GM21619 (cell line): ENCODE measurements at regions not wholly inside any gene's neighbourhood (a gene's known extent, or its start where the extent isn't known, plus 50 kb on each side); places are given as distances from the start of the nearest gene placed in this dataset.

Experiments used
- ATAC-seq: cut with Tn5 transposase; IDR thresholded peaks from one replicate; pipeline ENCODE4 v1.9.1; 2021; ENCODE audit not compliant: unreplicated experiment

DNA sequence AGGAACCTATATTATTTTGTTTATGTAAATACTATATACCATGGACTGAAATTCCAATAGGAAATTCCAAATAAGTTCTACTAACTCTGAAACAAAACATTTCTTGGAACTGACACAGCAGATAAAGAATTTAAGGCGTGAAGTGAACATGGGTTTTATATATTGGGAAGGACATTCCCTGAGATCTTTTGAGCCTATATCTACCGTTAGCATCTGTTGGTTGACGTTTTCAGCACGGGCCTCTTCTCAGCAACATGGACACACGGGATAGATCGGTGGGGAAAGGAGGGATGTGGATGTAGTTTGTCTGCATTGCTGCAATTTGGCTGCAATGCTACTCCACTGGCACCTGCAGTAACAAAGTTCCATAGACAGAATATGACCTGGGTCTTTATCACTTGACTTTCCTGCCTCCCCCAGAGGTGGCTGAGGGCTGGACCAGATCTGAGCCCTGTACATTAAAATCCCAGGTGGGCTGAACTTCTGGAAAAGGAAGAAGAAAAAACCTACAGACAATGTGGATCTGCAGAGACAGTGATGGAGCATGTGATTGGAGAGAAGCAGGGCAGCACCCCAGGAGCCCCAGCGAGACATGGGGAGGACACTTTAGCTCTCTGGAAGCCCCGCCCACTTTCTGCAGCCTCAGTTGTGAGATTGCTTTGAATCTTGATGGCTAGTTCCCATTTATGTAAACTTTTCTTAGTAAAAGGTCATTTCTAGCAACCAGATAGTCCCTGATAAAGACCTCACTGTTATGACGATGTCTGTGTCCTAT lies 91.2 kb upstream of the CPEB4 start:
- ATAC-seq, result no peak

DNA sequence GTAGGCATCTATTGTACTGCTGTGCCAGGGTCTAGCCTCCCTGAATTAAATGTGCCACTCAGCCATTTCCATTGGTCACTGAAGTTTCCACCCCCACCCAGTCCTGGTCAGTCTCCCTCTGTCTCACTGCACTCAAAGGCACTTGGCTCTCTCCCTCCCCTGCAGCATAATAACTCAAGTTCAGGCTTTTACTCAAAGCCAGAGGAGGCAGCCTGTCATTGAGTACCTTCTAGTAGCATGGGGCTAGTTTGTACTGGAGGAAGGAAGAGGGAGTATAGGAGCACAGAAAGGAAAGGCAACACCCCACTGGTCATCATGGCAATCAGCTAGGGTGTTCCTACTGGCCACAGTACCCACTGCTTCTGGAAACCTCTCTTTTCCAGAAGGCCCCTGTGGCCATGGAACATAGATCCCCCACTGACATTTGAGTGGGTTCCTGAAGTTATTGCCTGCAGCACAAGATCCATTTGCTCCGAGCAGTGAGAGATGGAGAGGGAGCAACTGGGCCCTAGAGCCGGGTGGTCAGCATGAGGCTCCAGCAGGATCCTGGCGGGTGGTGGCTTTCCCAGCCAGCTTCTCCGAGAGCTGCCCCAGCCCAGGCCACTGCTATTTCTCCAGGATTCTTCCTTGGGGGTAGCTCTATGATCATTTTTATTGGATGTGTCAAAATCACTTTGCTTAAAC lies 89.9 kb upstream of the CPEB4 start:
- ATAC-seq, result no peak

DNA sequence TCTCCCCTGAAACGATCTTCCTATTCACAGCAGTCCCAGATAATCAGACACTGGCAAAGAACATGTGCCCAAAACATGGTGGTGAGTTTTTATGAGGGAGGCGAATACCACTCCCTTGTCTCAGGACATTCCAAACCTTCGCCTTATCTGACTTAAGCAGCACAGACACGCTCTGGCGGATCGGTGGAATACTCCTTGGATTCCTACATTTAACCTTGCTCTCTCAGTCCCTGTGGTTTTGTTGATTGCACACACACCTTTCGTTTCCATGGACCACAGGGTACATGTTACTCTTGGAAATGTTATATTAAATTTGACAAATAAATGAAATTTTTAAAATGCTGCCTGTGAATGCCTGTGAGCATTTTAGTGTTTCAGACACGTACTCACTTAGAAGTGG lies 87.8 kb upstream of the CPEB4 start:
- no peak for ATAC-seq

DNA sequence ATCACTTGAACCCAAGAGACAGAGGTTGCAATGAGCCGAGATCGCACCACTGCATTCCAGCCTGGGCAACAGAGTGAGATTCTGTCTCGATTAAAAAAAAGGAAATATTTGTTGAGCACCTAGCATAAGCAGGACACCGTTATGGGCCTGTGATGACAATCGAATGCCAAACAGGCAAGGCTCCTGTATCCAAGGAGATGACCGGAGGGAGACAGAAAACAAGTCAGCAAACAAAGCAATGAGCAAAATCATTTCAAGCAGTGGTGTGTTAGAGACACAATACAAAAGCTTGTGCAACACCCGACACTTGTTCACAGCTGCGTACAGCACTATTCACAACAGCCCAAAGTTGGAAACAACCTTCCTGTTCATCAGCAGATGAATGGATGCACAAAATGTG lies 87.1 kb upstream of the CPEB4 start:
- ATAC-seq, result no peak

DNA sequence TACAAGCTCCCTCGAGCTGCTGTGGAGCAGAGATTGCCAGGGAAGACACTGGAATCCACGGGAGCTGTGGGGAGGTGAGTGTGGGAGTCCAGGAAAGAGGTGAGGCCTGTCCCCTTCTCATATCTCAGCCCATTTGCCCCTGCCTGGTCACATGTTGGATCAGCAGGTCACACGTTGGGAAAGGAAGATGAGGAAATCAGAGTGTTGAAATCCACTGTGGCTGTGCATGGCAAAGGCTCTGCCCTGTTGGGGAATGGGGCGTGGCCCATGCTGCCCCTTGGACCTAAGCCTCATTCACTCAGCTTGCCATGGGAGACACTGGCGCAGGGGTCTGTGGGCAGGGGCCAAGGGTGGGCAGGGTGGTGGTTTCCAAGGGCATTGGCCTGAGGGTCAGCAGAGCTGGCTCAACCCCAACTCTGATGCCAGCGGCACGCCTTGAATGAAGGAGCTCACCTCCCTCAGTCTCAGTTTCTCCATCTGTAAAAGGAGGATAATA lies 85.4 kb upstream of the CPEB4 start:
- ATAC-seq, result no peak

DNA sequence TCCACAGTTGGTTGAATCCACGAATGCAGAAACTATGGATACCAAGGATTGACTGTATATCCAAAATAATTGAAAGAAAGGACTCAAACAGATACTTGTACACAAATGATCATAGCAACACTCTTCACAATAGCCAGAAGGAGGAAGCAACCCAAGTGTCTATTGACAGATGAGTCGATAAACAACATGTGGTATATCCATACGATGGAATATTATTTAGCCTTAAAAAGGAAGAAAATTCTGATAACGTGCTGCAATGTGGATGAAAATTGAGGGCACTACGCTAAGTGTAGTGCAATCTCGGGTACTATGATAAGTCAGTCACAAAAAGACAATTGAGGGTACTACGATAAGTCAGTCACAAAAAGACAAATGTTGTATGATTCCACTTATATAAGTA lies 83.6 kb upstream of the CPEB4 start:
- ATAC-seq, result no peak

DNA sequence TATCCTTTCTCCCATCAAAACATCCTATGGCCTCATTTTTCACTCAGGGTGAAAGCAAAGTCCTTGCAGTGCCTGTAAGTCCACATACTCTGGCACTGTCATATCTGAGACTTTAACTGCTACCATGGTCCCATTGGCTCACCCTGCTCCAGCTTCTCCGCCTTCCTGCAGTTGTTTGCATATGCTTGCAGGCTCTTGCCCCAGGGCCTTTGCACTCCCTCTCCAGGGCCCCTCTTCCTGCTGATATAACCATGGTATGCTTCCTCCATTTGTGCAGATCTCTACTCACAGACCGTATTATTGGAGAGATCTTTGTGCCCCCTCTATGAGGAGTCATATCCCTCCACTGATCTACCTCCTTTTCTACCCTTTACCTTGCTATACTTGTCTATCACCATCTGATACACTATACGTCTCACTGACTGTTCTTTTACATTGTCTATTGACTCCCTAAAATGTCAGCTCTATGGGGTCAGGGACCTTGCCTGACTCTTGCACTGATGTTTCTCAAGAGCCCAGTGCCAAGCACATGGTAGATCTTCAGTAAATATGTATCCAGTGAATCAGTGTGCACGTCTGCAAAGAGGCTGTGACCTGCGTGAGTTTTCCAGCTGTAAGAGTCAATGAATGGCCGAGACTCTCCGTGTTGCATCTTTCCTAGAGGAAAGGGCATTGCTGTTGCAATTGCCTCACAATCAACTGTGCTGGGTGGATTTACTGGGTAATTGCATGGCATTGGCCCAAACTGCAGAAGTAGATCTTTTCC lies 81.7 kb upstream of the CPEB4 start:
- no peak for ATAC-seq

DNA sequence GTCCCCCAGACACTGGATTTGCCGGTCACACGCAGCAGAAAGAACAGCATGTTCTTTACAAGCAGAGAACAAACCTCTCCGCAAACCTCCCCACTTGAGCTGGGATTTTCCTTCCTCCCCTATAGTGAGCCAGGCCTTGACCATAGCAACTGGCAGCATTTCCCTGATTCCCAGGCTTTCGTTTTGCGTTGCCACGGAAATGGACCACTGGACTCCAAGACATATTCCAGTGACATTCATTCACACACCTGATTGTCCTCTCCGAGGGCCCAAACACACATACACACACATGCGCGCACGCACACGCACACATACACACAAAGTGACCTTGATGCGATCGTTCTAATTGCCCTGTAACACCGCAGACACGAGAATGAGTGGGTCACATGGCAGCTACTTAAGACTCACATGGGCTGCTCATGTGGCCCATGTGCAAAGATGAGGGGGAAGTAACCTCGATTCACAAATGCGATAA lies 80.9 kb upstream of the CPEB4 start:
- no peak for ATAC-seq

DNA sequence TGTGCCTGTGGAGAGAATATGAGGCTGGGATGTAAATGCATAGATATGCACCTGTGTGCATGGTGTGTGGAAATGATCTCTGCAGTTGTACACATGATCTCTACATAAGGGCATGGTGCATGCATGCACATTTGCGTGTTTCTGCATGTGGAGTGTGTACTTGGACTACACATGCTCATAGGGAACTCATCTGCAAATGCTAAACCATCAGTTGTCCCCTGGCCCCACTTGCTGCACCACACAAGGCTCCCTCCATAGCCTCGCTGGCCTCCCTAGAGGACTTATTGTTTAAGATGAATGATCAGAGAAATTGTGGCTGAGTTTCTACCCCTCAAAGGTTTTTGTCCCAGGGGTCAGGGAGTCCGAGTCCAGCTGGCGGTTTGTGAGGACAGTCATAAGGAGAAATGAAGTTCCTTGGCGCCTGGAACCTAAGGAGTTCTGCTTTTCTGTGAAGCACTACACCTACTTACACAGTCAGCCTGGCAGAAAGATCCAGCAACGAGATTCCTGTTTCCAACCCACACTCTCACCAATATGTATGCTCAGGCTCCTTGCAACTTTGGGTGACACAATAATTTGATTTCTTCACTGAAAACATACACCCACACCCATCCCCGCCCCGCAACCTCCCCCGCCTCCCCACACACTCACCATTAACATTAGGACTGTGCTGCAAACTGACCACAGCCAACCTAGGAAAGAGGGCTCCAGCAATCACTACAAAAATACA lies 79.9 kb upstream of the CPEB4 start:
- no peak for ATAC-seq

DNA sequence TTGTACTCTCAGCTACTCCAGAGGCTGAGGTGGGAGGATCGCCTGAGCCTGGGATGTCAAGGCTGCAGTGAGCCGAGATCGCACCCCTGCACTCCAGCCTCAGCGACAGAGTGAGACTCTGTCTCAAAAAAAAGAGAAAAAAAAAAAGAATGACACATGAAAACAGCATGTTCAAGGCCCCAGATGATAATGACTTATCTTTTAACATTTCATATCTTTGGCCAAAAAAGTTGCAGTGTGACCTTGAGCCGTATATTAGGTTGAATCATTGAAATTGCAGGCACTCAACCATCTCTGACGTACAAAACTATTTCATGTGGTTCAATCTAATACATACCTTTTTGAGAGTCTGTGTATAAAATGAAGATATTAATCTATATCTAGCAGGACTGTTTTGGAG lies 79.1 kb upstream of the CPEB4 start:
- no peak for ATAC-seq

DNA sequence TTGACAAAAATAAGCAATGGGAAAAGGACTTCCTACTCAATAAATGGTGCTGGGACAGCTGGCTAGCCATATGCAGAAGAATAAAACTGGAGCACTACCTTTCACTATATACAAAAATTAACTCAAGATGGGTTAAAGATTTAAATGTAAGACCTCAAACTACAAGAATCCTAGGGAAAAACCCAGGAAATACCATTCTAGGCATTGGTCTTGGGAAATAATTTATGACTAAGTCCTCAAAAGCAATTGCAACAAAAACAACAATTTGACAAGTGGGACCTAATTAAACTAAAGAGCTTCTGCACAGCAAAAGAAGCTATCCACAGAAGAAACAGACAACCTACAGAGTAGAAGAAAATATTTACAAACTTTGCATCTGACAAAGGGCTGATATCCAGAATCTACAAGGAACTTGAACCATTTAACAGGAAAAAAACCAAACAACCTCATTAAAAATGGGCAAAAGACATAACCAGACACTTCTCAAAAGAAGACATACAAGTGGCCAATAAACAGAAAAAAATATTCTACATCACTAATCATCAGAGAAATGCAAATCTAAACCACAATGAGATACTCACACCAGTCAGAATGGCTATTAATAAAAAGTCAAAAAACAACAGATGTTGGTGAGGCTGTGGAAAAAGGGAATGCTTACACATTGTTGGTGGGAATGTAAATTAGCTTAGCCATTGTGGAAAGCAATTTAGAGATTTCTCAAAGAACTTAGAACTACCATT lies 75.2 kb upstream of the CPEB4 start:
- no peak for ATAC-seq

DNA sequence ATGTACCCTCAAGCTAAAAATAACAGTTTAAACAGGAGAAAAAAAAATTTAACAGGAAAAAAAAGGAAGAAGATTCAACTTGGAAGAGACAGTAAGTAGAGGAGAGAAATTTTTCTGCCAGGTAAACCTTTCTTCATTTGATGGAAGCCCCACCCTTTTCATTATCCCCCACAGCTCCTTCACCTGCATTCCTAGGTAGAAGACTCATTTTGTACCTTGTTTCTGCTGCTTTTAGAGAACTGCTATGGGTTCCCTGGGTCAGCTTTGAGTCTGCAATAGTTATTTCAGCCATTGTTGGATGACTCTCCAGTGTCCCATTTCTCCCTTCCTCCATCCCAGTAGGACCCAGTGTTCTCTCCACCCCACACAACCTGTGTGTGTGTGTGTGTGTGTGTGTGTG lies 74.1 kb upstream of the CPEB4 start:
- ATAC-seq, result no peak

DNA sequence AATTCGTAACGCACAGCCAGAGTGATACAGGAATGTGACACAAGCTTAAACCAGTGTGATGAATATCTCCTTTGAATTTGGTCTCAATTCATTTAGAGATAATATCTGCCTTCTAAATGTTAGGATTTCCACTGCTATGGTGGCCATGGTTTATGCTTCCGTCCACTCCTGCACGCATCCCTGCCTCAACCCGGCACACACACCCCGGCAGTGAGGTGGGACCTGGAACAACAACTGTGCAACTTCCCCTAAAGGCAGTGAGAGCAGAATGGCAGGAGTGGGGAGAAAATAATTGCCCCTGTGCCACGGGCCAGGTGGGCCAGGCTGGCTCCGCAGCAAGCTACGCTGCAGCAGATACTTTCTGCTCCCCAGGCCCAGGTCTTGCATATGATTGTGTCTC lies 72.6 kb upstream of the CPEB4 start:
- ATAC-seq, result no peak

DNA sequence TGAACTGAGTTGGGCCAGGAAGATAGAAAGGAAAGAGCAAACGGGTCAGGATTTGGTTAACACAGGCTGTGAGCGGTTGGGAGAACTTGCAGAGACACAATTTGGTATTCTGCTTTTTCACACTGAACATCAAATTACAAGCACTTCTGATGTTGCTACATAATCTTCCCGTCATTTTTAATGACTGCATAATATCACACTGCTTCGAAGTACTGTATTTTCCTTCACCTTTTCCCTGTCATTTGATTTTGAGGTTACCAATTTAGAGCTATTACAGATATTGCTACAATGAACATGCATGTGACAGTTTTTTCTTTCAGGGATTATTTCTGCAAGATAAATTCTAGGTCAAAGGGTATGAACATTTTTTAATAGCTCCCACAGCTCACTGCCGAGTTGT lies 71.4 kb upstream of the CPEB4 start:
- no peak for ATAC-seq

DNA sequence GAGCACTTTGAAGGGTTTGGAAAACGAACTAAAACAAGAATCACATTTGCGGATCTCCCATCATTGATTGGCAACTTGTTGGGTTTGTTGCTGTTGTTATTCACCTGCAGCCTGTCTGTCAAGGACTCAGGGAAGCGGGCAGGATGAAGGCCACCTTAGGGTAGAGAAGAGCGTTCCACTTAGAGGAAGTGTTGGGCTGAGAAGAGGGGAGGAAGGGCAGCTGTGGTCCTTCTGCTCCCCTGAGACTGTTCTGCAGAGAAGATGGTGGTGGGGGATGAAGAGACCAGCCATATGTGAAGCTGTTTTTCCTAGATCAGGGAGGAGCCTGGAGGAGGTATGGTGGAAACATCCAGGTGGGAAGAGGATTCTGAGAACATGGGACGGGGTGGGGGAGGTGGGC lies 70.6 kb upstream of the CPEB4 start:
- no peak for ATAC-seq

DNA sequence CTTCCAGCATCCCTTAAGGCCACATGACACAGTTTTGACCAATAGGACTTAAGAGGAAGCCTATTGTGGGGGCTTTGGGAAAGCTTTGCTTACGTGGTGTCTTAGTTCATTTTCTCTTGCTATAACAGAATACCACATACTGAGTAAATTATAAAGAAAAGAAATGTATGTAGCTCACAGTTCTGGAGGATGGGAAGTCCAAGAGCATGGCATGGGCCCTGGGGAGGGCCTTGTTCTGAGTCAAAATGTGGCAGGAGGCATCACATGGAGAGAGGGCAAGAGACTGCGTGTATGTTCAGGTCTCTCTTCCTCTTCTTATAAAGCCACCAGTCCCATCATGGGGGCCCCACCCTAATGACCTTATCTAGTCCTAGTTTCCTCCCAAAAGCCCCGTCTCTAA lies 68.6 kb upstream of the CPEB4 start:
- ATAC-seq, result no peak

DNA sequence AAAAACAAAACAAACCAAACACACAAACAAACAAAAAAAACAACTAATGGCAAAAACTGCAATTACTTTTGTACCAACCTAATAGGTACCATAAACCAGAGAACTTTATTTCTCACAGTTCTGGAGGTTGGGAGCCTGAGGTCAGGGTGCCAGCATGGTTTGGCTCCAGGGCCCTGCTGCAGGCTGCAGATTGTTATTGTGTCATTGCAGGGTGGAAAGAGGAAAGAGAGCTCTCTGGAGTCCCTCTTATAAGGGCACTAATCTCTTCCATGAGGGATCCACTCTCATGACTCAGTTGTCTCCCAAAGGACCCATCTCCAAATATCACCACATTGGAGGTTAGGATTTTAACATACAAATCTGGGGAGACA lies 64.9 kb upstream of the CPEB4 start:
- no peak for ATAC-seq

DNA sequence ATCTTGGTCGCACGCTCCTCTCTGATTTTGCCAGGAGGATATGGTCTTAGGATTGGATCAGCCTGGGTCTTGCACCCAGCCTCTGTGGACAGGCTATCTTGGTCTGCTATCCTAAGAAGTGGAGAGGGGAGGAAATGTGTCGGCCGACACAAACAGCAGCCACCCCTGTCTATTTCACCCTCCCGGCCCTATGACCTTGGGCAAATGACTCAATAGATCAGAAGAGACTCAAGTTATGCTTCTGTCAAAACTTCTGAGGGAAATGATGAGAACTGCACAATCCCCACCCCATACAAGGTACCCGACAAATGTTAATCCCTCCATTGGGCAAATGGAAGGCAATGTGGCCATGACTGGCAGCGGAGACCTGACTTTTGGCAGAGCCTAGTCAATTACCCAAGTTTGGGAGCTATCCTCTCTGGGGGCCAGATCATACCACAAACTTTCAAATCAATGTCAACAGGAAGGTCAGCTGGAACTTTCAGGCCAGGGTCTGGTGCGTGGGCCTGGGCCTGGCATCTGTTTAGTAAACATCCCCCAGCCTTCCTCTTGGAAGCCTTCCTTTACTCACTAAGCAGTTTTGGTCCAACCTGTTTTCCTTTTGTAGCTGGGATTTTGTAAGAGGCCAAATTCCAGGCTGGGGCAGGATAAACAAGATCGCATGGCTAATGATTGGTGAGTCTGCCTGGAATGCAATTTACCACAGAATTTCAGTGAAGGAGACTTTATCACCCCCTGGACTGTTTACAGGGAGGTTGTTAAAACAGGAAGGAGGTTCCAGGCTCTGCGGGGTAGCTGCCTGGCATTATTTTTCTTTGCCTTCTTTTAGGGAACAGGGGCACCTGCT lies 64.2 kb upstream of the CPEB4 start:
- no peak for ATAC-seq

DNA sequence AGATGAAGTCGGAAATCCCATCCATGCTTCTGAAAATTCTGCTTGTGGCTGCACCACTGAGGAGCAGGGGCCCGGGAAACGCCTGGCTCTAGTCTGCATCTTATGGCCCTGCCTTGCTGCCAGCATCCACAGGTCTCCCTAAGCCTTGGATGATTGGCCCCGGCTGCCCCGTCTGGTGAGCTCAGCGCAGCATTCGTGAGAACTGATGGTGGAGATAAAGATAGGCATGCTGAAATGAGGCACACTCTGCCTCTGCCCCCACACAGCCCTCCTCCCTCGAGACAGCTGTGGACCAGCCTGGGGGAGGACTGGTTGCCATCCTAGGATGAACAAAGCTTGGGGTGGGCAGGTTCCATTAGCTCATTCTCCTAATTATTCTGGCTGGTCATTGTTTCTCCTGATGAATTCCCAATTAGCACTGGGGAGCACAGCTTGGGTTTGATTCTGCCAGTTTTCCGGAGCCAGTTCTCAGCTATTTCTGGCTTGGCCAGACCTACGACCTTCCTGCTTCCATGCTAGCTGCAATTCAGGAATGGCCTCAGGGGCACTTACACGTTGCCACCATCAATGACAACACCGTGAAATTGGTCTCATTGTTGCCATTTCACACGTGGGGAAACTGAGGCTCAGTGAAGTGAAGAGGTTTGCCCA lies 62.8 kb upstream of the CPEB4 start:
- ATAC-seq, result no peak
